ENCODE measurements at regions not wholly inside any gene's neighbourhood (a gene's known extent, or its start where the extent isn't known, plus 50 kb on each side); places are given as distances from the start of the nearest gene placed in this dataset.
A peak's percentile ranks its signal among the peaks of the same experiment; 100 is the strongest.

GRCh38 chr6:11912420-11912819 lies 99.7 kb upstream of the HIVEP1 start:
- Histone ChIP-seq H3K9ac (ENCODE audit: low read length) (no peak overlapping the region), H3K4me2 (ENCODE audit: low read length) (no peak overlapping the region), H4K20me1 (ENCODE audit: insufficient read depth, low read length) (no peaks in the 10 kb centered on the region), H3K27me3 (ENCODE audit: insufficient read depth, low read length) (no peaks in the 10 kb centered on the region), H3K79me2 (ENCODE audit: insufficient read depth, low read length) (no peaks in the 10 kb centered on the region), H3K4me3 (ENCODE audit: insufficient read depth, low read depth, low read length) (no peak overlapping the region), H2AFZ (ENCODE audit: low read depth, low read length) (no peak overlapping the region), H3K27ac (ENCODE audit: low read depth, low read length) (no peak overlapping the region), H3K36me3 (ENCODE audit: insufficient read depth, low read length) (no peaks in the 10 kb centered on the region), H3K9me3 (ENCODE audit: insufficient read depth, low read depth, low read length) (no peaks in the 10 kb centered on the region), H3K4me1 (ENCODE audit: insufficient read depth, low read length) (no peaks in the 10 kb centered on the region)
- Mint-ChIP-seq H3K27me3 (ENCODE audit: low read depth, unreplicated experiment) (no peaks in the 10 kb centered on the region), H3K9me3 (ENCODE audit: unreplicated experiment) (peaks cover 4% of the 10 kb centered on the region), H3K4me3 (ENCODE audit: unreplicated experiment) (no peak overlapping the region), H3K27ac (ENCODE audit: unreplicated experiment) (no peak overlapping the region), H3K36me3 (ENCODE audit: low read depth, unreplicated experiment) (no peaks in the 10 kb centered on the region), H3K4me1 (ENCODE audit: low read depth, unreplicated experiment) (peaks cover 20% of the 10 kb centered on the region)
- TF ChIP-seq CTCF (IDR thresholded peaks at IDR 0.05; ENCODE audit: insufficient read depth, low read depth, low read length), result no peak
- no peak for TF ChIP-seq EZH2 (IDR thresholded peaks at IDR 0.05; ENCODE audit: insufficient read depth, low read length)
- DNase-seq (ENCODE audit: low read depth) (no peak), FAIRE-seq (no peak)

- Histone ChIP-seq H3K9me3 (ENCODE audit: insufficient read depth, low read depth, low read length) (no peaks in the 10 kb centered on the region), H3K27me3 (ENCODE audit: insufficient read depth, low read length) (no peaks in the 10 kb centered on the region), H3K79me2 (ENCODE audit: insufficient read depth, low read length) (no peaks in the 10 kb centered on the region), H3K27ac (ENCODE audit: low read depth, low read length) (no peak overlapping the region), H3K4me1 (ENCODE audit: insufficient read depth, low read length) (no peaks in the 10 kb centered on the region), H3K9ac (ENCODE audit: low read length) (no peak overlapping the region), H3K4me3 (ENCODE audit: insufficient read depth, low read depth, low read length) (no peak overlapping the region), H3K36me3 (ENCODE audit: insufficient read depth, low read length) (no peaks in the 10 kb centered on the region), H2AFZ (ENCODE audit: low read depth, low read length) (no peak overlapping the region), H3K4me2 (ENCODE audit: low read length) (no peak overlapping the region), H4K20me1 (ENCODE audit: insufficient read depth, low read length) (no peaks in the 10 kb centered on the region)
- Mint-ChIP-seq H3K4me3 (ENCODE audit: unreplicated experiment) (no peak overlapping the region), H3K4me1 (ENCODE audit: low read depth, unreplicated experiment) (peaks cover 20% of the 10 kb centered on the region), H3K36me3 (ENCODE audit: low read depth, unreplicated experiment) (no peaks in the 10 kb centered on the region), H3K27ac (ENCODE audit: unreplicated experiment) (no peak overlapping the region), H3K9me3 (ENCODE audit: unreplicated experiment) (peaks cover 4% of the 10 kb centered on the region), H3K27me3 (ENCODE audit: low read depth, unreplicated experiment) (no peaks in the 10 kb centered on the region)
- FAIRE-seq (peak; percentile 43), DNase-seq (ENCODE audit: low read depth) (peak; percentile 73)
- TF ChIP-seq EZH2 (IDR thresholded peaks at IDR 0.05; ENCODE audit: insufficient read depth, low read length) (no peak), CTCF (IDR thresholded peaks at IDR 0.05; ENCODE audit: insufficient read depth, low read depth, low read length) (no peak)
Measured at GRCh38 chr6:11911538-11911937, 100.6 kb upstream of the HIVEP1 start.

GRCh38 chr6:11909696-11910132 lies 102.4 kb upstream of the HIVEP1 start:
- Histone ChIP-seq H3K27ac (ENCODE audit: low read depth, low read length) (no peak overlapping the region), H2AFZ (ENCODE audit: low read depth, low read length) (no peak overlapping the region), H3K4me1 (ENCODE audit: insufficient read depth, low read length) (no peaks in the 10 kb centered on the region), H3K9ac (ENCODE audit: low read length) (no peak overlapping the region), H3K4me2 (ENCODE audit: low read length) (peak overlapping the region; percentile 1), H3K79me2 (ENCODE audit: insufficient read depth, low read length) (no peaks in the 10 kb centered on the region), H3K4me3 (ENCODE audit: insufficient read depth, low read depth, low read length) (no peak overlapping the region), H3K36me3 (ENCODE audit: insufficient read depth, low read length) (no peaks in the 10 kb centered on the region), H3K9me3 (ENCODE audit: insufficient read depth, low read depth, low read length) (no peaks in the 10 kb centered on the region), H4K20me1 (ENCODE audit: insufficient read depth, low read length) (no peaks in the 10 kb centered on the region), H3K27me3 (ENCODE audit: insufficient read depth, low read length) (no peaks in the 10 kb centered on the region)
- no peaks in the 10 kb centered on the region for H3K27me3 Mint-ChIP-seq (ENCODE audit: low read depth, unreplicated experiment)
- DNase-seq (ENCODE audit: low read depth) (peak; percentile 88), FAIRE-seq (no peak)
- no peaks in the 10 kb centered on the region for H3K36me3 Mint-ChIP-seq (ENCODE audit: low read depth, unreplicated experiment)
- peak overlapping the region; percentile 66 for H3K27ac Mint-ChIP-seq (ENCODE audit: unreplicated experiment)
- TF ChIP-seq CTCF (IDR thresholded peaks at IDR 0.05; ENCODE audit: insufficient read depth, low read depth, low read length), result no peak
- no peak for TF ChIP-seq EZH2 (IDR thresholded peaks at IDR 0.05; ENCODE audit: insufficient read depth, low read length)
- H3K4me1 Mint-ChIP-seq (ENCODE audit: low read depth, unreplicated experiment), result peaks cover 20% of the 10 kb centered on the region
- H3K9me3 Mint-ChIP-seq (ENCODE audit: unreplicated experiment), result peaks cover 4% of the 10 kb centered on the region
- peak overlapping the region; percentile 40 for H3K4me3 Mint-ChIP-seq (ENCODE audit: unreplicated experiment)
